ENCODE measurements at regions not wholly inside any gene's neighbourhood (a gene's known extent, or its start where the extent isn't known, plus 50 kb on each side); places are given as distances from the start of the nearest gene placed in this dataset.

GRCh38 chr2:84137034-84137433, 322.0 kb downstream of the SUCLG1 start:
- TF ChIP-seq FOXM1 (IDR thresholded peaks at IDR 0.05; ENCODE audit: borderline replicate concordance, low read depth), result no peak
- no peak for TF ChIP-seq CEBPB (IDR thresholded peaks at IDR 0.05)
- TF ChIP-seq TCF12 (IDR thresholded peaks at IDR 0.05; ENCODE audit: low read depth), result no peak
- no peak for TF ChIP-seq USF1 (IDR thresholded peaks at IDR 0.05)
- TF ChIP-seq TAF1 (IDR thresholded peaks at IDR 0.05; ENCODE audit: low read depth), result no peak
- no peak for TF ChIP-seq YY1 (IDR thresholded peaks at IDR 0.05; ENCODE audit: low read depth)
- TF ChIP-seq EP300 (IDR thresholded peaks at IDR 0.05; ENCODE audit: borderline replicate concordance), result no peak

- no peak for TF ChIP-seq YY1 (IDR thresholded peaks at IDR 0.05; ENCODE audit: low read depth)
- no peak for TF ChIP-seq CREB1 (IDR thresholded peaks at IDR 0.05; ENCODE audit: low read depth)
- TF ChIP-seq USF1 (IDR thresholded peaks at IDR 0.05), result no peak
- no peak for TF ChIP-seq RAD21 (IDR thresholded peaks at IDR 0.05; ENCODE audit: low read depth)
- no peak for TF ChIP-seq CEBPB (IDR thresholded peaks at IDR 0.05)
- no peak for TF ChIP-seq REST (IDR thresholded peaks at IDR 0.05; ENCODE audit: low read depth)
- TF ChIP-seq EP300 (IDR thresholded peaks at IDR 0.05; ENCODE audit: borderline replicate concordance), result no peak
- TF ChIP-seq NFIC (IDR thresholded peaks at IDR 0.05), result no peak
- TF ChIP-seq EGR1 (IDR thresholded peaks at IDR 0.05), result no peak
- TF ChIP-seq TAF1 (IDR thresholded peaks at IDR 0.05; ENCODE audit: low read depth), result no peak
- no peak for TF ChIP-seq TEAD4 (IDR thresholded peaks at IDR 0.05)
Measured at GRCh38 chr2:84132370-84132769, 326.7 kb downstream of the SUCLG1 start.

GRCh38 chr2:84131278-84131830, 327.7 kb downstream of the SUCLG1 start:
- TF ChIP-seq CREB1 (IDR thresholded peaks at IDR 0.05; ENCODE audit: low read depth), result no peak
- no peak for TF ChIP-seq CEBPB (IDR thresholded peaks at IDR 0.05)
- no peak for TF ChIP-seq REST (IDR thresholded peaks at IDR 0.05; ENCODE audit: low read depth)
- TF ChIP-seq RAD21 (IDR thresholded peaks at IDR 0.05; ENCODE audit: low read depth), result no peak
- no peak for TF ChIP-seq EP300 (IDR thresholded peaks at IDR 0.05; ENCODE audit: borderline replicate concordance)
- no peak for TF ChIP-seq TAF1 (IDR thresholded peaks at IDR 0.05; ENCODE audit: low read depth)
- no peak for TF ChIP-seq TCF12 (IDR thresholded peaks at IDR 0.05; ENCODE audit: low read depth)
- no peak for TF ChIP-seq TEAD4 (IDR thresholded peaks at IDR 0.05)
- TF ChIP-seq FOXM1 (IDR thresholded peaks at IDR 0.05; ENCODE audit: borderline replicate concordance, low read depth), result no peak
- no peak for TF ChIP-seq EGR1 (IDR thresholded peaks at IDR 0.05)
- TF ChIP-seq MAX (IDR thresholded peaks at IDR 0.05), result no peak
- no peak for TF ChIP-seq ZBTB7A (IDR thresholded peaks at IDR 0.05; ENCODE audit: low read depth)
- no peak for TF ChIP-seq USF1 (IDR thresholded peaks at IDR 0.05)
- no peak for TF ChIP-seq YY1 (IDR thresholded peaks at IDR 0.05; ENCODE audit: low read depth)

GRCh38 chr2:84129018-84129417, 330.1 kb downstream of the SUCLG1 start:
- TF ChIP-seq RAD21 (IDR thresholded peaks at IDR 0.05; ENCODE audit: low read depth), result no peak
- TF ChIP-seq TEAD4 (IDR thresholded peaks at IDR 0.05), result no peak
- TF ChIP-seq CEBPB (IDR thresholded peaks at IDR 0.05), result no peak
- no peak for TF ChIP-seq NFIC (IDR thresholded peaks at IDR 0.05)
- no peak for TF ChIP-seq TCF12 (IDR thresholded peaks at IDR 0.05; ENCODE audit: low read depth)
- TF ChIP-seq ZBTB7A (IDR thresholded peaks at IDR 0.05; ENCODE audit: low read depth), result no peak
- no peak for TF ChIP-seq EGR1 (IDR thresholded peaks at IDR 0.05)
- TF ChIP-seq MAX (IDR thresholded peaks at IDR 0.05), result no peak
- TF ChIP-seq REST (IDR thresholded peaks at IDR 0.05; ENCODE audit: low read depth), result no peak
- TF ChIP-seq CREB1 (IDR thresholded peaks at IDR 0.05; ENCODE audit: low read depth), result no peak
- no peak for TF ChIP-seq YY1 (IDR thresholded peaks at IDR 0.05; ENCODE audit: low read depth)
